NCI-H146 treated with DMSO at 0.1 percent for 48 hours (cell line): ENCODE measurements at regions not wholly inside any gene's neighbourhood (a gene's known extent, or its start where the extent isn't known, plus 50 kb on each side); places are given as distances from the start of the nearest gene placed in this dataset.
"Not testable (repeated sequence)": the region's sequence is repeated elsewhere in the genome, so short reads cannot be mapped to it uniquely, and the experiment has no call there.

ENCODE experiments used
- DNase-seq: peaks from one replicate; lab custom pipeline; 2025; ENCODE audit not compliant: unreplicated experiment; lab: John Stamatoyannopoulos, UW

GRCh38 chr1:233788687-233789086 is 115.8 kb upstream of the SLC35F3 start:
- no peak for DNase-seq

- no peak for DNase-seq
Observed at GRCh38 chr1:233790121-233790520, 114.4 kb upstream of the SLC35F3 start.

- peak; percentile 31 for DNase-seq
Observed at GRCh38 chr1:233790662-233791371, 113.7 kb upstream of the SLC35F3 start.

GRCh38 chr1:233791372-233791703 is 113.1 kb upstream of the SLC35F3 start:
- no peak for DNase-seq

GRCh38 chr1:233791721-233792120 is 112.8 kb upstream of the SLC35F3 start:
- DNase-seq, result no peak

GRCh38 chr1:233794863-233795262 is 109.6 kb upstream of the SLC35F3 start:
- DNase-seq, result no peak

GRCh38 chr1:233796146-233796783 is 108.2 kb upstream of the SLC35F3 start:
- DNase-seq, result no peak

GRCh38 chr1:233802611-233803010 is 101.9 kb upstream of the SLC35F3 start:
- no peak for DNase-seq

GRCh38 chr1:233805786-233806185 is 98.7 kb upstream of the SLC35F3 start:
- no peak for DNase-seq

GRCh38 chr1:233815357-233815756 is 89.1 kb upstream of the SLC35F3 start:
- DNase-seq, result no peak

- no peak for DNase-seq
Observed at GRCh38 chr1:233815865-233816264, 88.6 kb upstream of the SLC35F3 start.

GRCh38 chr1:233816348-233816747 is 88.1 kb upstream of the SLC35F3 start:
- DNase-seq, result no peak

GRCh38 chr1:233819042-233819441 is 85.4 kb upstream of the SLC35F3 start:
- no peak for DNase-seq

GRCh38 chr1:233824179-233824578 is 80.3 kb upstream of the SLC35F3 start:
- DNase-seq, result not testable (repeated sequence)

GRCh38 chr1:233827937-233828336 is 76.5 kb upstream of the SLC35F3 start:
- DNase-seq, result not testable (repeated sequence)

GRCh38 chr1:233828480-233828879 is 76.0 kb upstream of the SLC35F3 start:
- DNase-seq, result no peak

GRCh38 chr1:233834609-233835008 is 69.9 kb upstream of the SLC35F3 start:
- no peak for DNase-seq

GRCh38 chr1:233838207-233838606 is 66.3 kb upstream of the SLC35F3 start:
- not testable (repeated sequence) for DNase-seq

- DNase-seq, result no peak
Observed at GRCh38 chr1:233843525-233844204, 60.8 kb upstream of the SLC35F3 start.

GRCh38 chr1:233844275-233844674 is 60.2 kb upstream of the SLC35F3 start:
- DNase-seq, result no peak

- no peak for DNase-seq
Observed at GRCh38 chr1:233844692-233845091, 59.8 kb upstream of the SLC35F3 start.
